Right lobe of liver (tissue), 4 donors: ENCODE measurements at regions not wholly inside any gene's neighbourhood (a gene's known extent, or its start where the extent isn't known, plus 50 kb on each side); places are given as distances from the start of the nearest gene placed in this dataset.

Experiments used
- CTCF ChIP-seq, 4 donors: fragments of 200-600 bp in 3 of 4; fragments of 450-650 bp in 1 of 4; IDR thresholded peaks; one replicate each; pipeline versions ENCODE4 v1.5.1 to v1.8.0; 2016 to 2022; ENCODE audit warnings: antibody characterized with exemption in 4 of 4, mild to moderate bottlenecking in 2 of 4
- POLR2A ChIP-seq: fragments of 450-650 bp; IDR thresholded peaks from one replicate; pipeline ENCODE4 v1.6.1; 2017; ENCODE audit warnings: antibody characterized with exemption, mild to moderate bottlenecking
- donor health status: DM: no; HTN: no; CAD: no.
- donor health status: DM: no; HTN: no; CAD: no.
- donor health status: DM: no; HTN: yes; CAD: no.

- no peak for TF ChIP-seq CTCF (IDR thresholded peaks at IDR 0.05)
- no peak for TF ChIP-seq POLR2A
Measured at GRCh38 chr4:117549524-117549923, 464.1 kb upstream of the TRAM1L1 start.
